ENCODE measurements at regions not wholly inside any gene's neighbourhood (a gene's known extent, or its start where the extent isn't known, plus 50 kb on each side); places are given as distances from the start of the nearest gene placed in this dataset.

- no peak for TF ChIP-seq POLR2A (IDR thresholded peaks at IDR 0.05; ENCODE audit: low read depth, low read length)
- no peak for TF ChIP-seq POLR2AphosphoS5 (IDR thresholded peaks at IDR 0.05; ENCODE audit: low read depth, low read length)
These were observed 161.1 kb upstream of the SALL3 start for GRCh38 chr18:78818495-78818894.

Measured in GM12892 (cell line).